Panc1 (cell line): ENCODE measurements at regions not wholly inside any gene's neighbourhood (a gene's known extent, or its start where the extent isn't known, plus 50 kb on each side); places are given as distances from the start of the nearest gene placed in this dataset.

Source experiments
- ATAC-seq: fragments of 200-7000 bp; cut with Tn5 transposase; 2 replicates; pipeline ENCODE4 v1.9.1; 2020; ENCODE audit warnings: mild to moderate bottlenecking, moderate library complexity
- BruUV-seq: library from RNA; stranded (reverse); fragments of 400-500 nt; replicated peaks from 2 replicates; lab custom pipeline; 2021; lab: Mats Ljungman, UMichigan
- CTCF ChIA-PET: fragments of 300-600 bp; sonication (Branson Sonifier 250); formaldehyde crosslinking; loops from one replicate; lab custom pipeline; 2022; ENCODE audit warnings: antibody characterized with exemption; lab: Charles Lee
- POLR2A ChIA-PET: fragments of 300-600 bp; sonication (Branson Sonifier 250); formaldehyde crosslinking; loops from one replicate; lab custom pipeline; 2022; ENCODE audit warnings: antibody characterized with exemption; lab: Charles Lee
- DNase-seq: peaks from one replicate; pipeline ENCODE4 v3.0.0-alpha.2; 2010; ENCODE audit warnings: low read depth, low spot score
- H3K27ac ChIP-seq: 2 replicates; pipeline ENCODE4 v1.5.1; 2011; ENCODE audit warnings: mild to moderate bottlenecking, low read length, inconsistent platforms
- H3K27me3 ChIP-seq: fragments of 200-500 bp; sonication (Bioruptor generic); 2 replicates; pipeline ENCODE4 v1.6.0; 2014; ENCODE audit warnings: low read length, inconsistent platforms; ENCODE audit not compliant: control insufficient read depth, insufficient read depth
- H3K36me3 ChIP-seq: fragments of 200-500 bp; sonication (Bioruptor generic); 2 replicates; pipeline ENCODE4 v1.5.1; 2014; ENCODE audit warnings: inconsistent platforms, mild to moderate bottlenecking, low read length, moderate library complexity; ENCODE audit not compliant: control insufficient read depth, insufficient read depth
- H3K4me1 ChIP-seq: 2 replicates; pipeline ENCODE4 v1.5.1; 2011; ENCODE audit warnings: inconsistent platforms, mild to moderate bottlenecking, low read length, moderate library complexity; ENCODE audit not compliant: control insufficient read depth, insufficient read depth
- H3K4me3 ChIP-seq, 2 experiments: 2 replicates each; pipeline ENCODE4 v1.5.1; 2011 to 2012; ENCODE audit warnings: low read depth in 2 of 2, low read length in 2 of 2, mild to moderate bottlenecking in 2 of 2, inconsistent platforms in 1 of 2, moderate library complexity in 1 of 2
- H3K9me3 ChIP-seq: fragments of 200-500 bp; sonication (Bioruptor generic); 2 replicates; pipeline ENCODE4 v1.5.1; 2014; ENCODE audit warnings: low read depth, mild to moderate bottlenecking, inconsistent platforms, low read length, moderate library complexity; ENCODE audit not compliant: control insufficient read depth, insufficient read depth
- POLR2AphosphoS5 ChIP-seq: IDR thresholded peaks from 2 replicates; pipeline ENCODE4 v1.6.1; 2012; ENCODE audit warnings: mild to moderate bottlenecking, low read depth, low read length, moderate library complexity
- SIN3A ChIP-seq: IDR thresholded peaks from 2 replicates; pipeline ENCODE4 v1.6.1; 2012; ENCODE audit warnings: low read depth, mild to moderate bottlenecking, low read length, moderate library complexity, borderline replicate concordance; ENCODE audit not compliant: insufficient read depth
- TCF7L2 ChIP-seq: IDR thresholded peaks from 2 replicates; pipeline ENCODE4 v1.6.1; 2011; ENCODE audit warnings: mild to moderate bottlenecking, low read depth, low read length, inconsistent platforms
- in situ Hi-C: cut with HindIII; loops from 2 replicates; pipeline ENCODE4 v1.10.0; 2016; ENCODE audit warnings: low sequenced_read_pairs, low pct_unique_long_range_greater_than_20kb
- intact Hi-C: fragments of 100-400 bp; cut with micrococcal nuclease; formaldehyde crosslinking; loops from one replicate; pipeline ENCODE4 v1.10.0; 2022; ENCODE audit not compliant: unreplicated experiment
- TF ChIP-seq, protein P1 (sequence below): fragments of 450-650 bp; IDR thresholded peaks from 2 replicates; pipeline ENCODE4 v1.5.1; 2017; ENCODE audit warnings: mild to moderate bottlenecking
- TF ChIP-seq, protein P2 (sequence below), 2 experiments: IDR thresholded peaks; 2 replicates each; pipeline ENCODE4 v1.6.1; 2011 to 2012; ENCODE audit warnings: low read depth in 2 of 2, control low read depth in 1 of 2, low read length in 1 of 2, mild to moderate bottlenecking in 1 of 2, moderate library complexity in 1 of 2; ENCODE audit not compliant: insufficient read depth in 1 of 2

DNA sequence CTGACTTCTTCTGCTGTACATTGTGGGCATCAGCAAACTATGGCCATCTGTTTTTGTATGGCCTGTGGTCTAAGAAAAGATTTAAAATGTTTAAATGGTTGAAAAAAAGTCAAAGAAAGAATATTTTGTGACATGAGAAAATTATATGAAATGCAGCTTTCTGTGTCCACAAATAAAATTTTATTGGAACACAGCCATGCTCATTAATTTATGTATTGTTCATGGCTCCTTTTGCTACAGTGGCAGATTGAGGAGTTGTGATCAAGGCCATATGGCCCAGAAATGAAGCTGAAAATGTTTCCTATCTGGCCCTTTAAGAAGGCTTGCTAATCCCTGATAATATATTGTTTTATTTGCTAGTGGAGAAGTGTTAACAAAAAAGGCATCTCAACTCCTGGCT, 162.0 kb downstream of the SLC4A3 start:
- H3K27ac ChIP-seq = no peak overlapping the region
- no TSS peak for BruUV-seq
- H3K9me3 ChIP-seq = no peaks in the 10 kb centered on the region
- ChIA-PET CTCF (no interaction called here), POLR2A (no interaction called here)
- no peak for DNase-seq
- intact Hi-C loops = no loop called here
- TF ChIP-seq POLR2AphosphoS5 = no peak
- no peak for TF ChIP-seq TCF7L2
- no peak for TF ChIP-seq SIN3A
- TF ChIP-seq, protein P1, sequence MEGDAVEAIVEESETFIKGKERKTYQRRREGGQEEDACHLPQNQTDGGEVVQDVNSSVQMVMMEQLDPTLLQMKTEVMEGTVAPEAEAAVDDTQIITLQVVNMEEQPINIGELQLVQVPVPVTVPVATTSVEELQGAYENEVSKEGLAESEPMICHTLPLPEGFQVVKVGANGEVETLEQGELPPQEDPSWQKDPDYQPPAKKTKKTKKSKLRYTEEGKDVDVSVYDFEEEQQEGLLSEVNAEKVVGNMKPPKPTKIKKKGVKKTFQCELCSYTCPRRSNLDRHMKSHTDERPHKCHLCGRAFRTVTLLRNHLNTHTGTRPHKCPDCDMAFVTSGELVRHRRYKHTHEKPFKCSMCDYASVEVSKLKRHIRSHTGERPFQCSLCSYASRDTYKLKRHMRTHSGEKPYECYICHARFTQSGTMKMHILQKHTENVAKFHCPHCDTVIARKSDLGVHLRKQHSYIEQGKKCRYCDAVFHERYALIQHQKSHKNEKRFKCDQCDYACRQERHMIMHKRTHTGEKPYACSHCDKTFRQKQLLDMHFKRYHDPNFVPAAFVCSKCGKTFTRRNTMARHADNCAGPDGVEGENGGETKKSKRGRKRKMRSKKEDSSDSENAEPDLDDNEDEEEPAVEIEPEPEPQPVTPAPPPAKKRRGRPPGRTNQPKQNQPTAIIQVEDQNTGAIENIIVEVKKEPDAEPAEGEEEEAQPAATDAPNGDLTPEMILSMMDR = no peak
- TF ChIP-seq, protein P2, sequence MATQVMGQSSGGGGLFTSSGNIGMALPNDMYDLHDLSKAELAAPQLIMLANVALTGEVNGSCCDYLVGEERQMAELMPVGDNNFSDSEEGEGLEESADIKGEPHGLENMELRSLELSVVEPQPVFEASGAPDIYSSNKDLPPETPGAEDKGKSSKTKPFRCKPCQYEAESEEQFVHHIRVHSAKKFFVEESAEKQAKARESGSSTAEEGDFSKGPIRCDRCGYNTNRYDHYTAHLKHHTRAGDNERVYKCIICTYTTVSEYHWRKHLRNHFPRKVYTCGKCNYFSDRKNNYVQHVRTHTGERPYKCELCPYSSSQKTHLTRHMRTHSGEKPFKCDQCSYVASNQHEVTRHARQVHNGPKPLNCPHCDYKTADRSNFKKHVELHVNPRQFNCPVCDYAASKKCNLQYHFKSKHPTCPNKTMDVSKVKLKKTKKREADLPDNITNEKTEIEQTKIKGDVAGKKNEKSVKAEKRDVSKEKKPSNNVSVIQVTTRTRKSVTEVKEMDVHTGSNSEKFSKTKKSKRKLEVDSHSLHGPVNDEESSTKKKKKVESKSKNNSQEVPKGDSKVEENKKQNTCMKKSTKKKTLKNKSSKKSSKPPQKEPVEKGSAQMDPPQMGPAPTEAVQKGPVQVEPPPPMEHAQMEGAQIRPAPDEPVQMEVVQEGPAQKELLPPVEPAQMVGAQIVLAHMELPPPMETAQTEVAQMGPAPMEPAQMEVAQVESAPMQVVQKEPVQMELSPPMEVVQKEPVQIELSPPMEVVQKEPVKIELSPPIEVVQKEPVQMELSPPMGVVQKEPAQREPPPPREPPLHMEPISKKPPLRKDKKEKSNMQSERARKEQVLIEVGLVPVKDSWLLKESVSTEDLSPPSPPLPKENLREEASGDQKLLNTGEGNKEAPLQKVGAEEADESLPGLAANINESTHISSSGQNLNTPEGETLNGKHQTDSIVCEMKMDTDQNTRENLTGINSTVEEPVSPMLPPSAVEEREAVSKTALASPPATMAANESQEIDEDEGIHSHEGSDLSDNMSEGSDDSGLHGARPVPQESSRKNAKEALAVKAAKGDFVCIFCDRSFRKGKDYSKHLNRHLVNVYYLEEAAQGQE (IDR thresholded peaks at IDR 0.05; ENCODE audit: insufficient read depth in 1 of 2, low read depth in 2 of 2, low read length in 1 of 2) = no peak
- H3K27me3 ChIP-seq = no peaks in the 10 kb centered on the region
- H3K4me3 ChIP-seq = no peak overlapping the region
- no peaks in the 10 kb centered on the region for H3K36me3 ChIP-seq
- ATAC-seq = no peak
- in situ Hi-C loops = no loop called here
- no peaks in the 10 kb centered on the region for H3K4me1 ChIP-seq

DNA sequence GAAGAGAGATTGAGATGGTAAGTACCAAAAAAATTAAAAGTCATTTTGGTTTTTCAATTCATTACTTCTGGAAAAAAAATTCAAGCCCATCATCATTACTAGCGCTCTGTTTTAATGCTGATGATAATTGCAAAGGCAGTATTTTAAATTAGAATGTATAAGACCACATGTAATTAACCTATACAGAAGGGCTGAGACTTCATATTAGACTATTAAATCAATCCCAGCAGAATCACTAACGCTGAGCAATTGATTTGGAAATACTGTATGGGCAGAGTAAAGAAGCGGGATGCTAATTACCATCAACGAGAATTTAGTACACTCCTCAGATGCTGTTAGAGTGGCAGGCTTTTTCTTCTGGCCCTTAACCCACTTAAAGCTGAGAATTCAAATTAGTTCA, 165.0 kb downstream of the SLC4A3 start:
- BruUV-seq = no TSS peak
- TF ChIP-seq, protein P2 (IDR thresholded peaks at IDR 0.05; ENCODE audit: insufficient read depth in 1 of 2, low read depth in 2 of 2, low read length in 1 of 2) = no peak
- TF ChIP-seq TCF7L2 (no peak), SIN3A (no peak), POLR2AphosphoS5 (no peak)
- TF ChIP-seq, protein P1 = no peak
- Histone ChIP-seq H3K4me3 (no peak overlapping the region), H3K27me3 (no peaks in the 10 kb centered on the region; the same call in 1 of the 2 replicates), H3K9me3 (no peaks in the 10 kb centered on the region), H3K27ac (no peak overlapping the region), H3K4me1 (no peaks in the 10 kb centered on the region), H3K36me3 (no peaks in the 10 kb centered on the region)
- in situ Hi-C loops (no loop called here), intact Hi-C loops (no loop called here)
- ATAC-seq = no peak
- DNase-seq = no peak
- POLR2A ChIA-PET = no interaction called here
- CTCF ChIA-PET = no interaction called here
